Middle frontal gyrus (tissue), 1 donor: ENCODE measurements at regions not wholly inside any gene's neighbourhood (a gene's known extent, or its start where the extent isn't known, plus 50 kb on each side); places are given as distances from the start of the nearest gene placed in this dataset.
"Not testable (repeated sequence)": the region's sequence is repeated elsewhere in the genome, so short reads cannot be mapped to it uniquely, and the experiment has no call there.

ENCODE experiments used
- DNase-seq: peaks from one replicate; pipeline ENCODE4 v3.0.0-alpha.2; 2015; ENCODE audit warnings: low spot score; ENCODE audit errors: extremely low spot score

DNA sequence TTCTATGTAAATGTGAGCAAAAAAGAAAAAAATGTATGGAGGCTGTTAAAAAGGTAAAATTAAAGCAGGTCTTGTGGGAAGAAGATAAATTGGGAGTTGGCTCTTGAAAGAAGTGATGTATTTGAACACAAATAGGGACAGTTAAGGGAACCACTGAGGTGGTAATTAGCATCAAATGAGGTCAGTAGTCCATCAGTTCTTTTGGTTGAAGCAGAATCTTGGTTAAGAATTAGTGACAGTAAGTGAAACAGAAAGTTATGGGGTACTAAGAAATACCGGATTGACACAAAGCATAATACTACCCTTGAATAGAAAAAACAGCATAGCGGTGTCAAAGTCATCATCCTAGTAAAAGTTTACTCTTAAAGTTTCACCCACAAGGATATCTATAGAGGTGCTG lies 352.6 kb upstream of the VRK2 start:
- no peak for DNase-seq

DNA sequence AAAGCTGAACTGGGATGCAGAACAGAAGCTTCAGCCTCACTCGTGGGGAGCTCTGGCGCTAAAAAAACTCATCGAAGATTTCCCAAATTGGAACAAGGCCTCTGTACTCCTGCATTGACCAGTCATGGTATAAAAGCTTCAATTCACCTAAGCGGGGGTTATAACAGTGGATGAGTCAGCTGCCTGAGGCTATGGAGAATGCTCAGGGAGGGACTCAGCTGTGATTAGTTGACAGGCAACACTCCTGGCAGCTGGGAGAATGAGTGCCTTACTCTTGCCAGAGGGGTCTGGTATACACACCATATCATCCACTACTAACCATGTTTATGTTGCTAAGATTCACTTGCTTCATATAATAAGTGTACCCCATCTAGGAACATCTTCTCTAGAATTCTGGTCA lies 350.6 kb upstream of the VRK2 start:
- no peak for DNase-seq

- no peak for DNase-seq
Observed at GRCh38 chr2:57698392-57698791, 348.2 kb upstream of the VRK2 start.

DNA sequence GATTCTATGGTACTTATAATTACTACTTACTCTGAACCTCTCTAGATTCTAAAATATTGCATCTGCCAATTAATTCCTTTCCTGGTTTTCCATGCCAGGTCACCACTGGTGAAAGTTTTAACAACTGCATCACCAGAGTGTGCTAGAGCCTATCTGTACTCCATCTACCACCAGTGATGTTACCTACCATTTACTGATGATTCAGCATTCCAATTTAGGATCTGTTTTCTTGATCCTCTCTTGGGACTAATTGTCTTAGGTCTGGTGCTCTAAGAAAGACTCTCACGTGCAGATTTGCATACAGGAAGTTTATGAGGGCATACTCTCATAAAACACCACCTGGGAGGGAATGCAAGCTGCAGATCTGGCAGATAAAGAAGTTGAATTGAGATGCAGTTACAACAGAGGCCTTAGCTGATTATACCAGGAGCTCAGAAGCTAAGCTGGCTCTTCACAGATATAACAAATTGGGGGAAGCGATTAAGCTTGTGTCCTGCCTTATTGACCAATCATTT lies 347.6 kb upstream of the VRK2 start:
- no peak for DNase-seq

DNA sequence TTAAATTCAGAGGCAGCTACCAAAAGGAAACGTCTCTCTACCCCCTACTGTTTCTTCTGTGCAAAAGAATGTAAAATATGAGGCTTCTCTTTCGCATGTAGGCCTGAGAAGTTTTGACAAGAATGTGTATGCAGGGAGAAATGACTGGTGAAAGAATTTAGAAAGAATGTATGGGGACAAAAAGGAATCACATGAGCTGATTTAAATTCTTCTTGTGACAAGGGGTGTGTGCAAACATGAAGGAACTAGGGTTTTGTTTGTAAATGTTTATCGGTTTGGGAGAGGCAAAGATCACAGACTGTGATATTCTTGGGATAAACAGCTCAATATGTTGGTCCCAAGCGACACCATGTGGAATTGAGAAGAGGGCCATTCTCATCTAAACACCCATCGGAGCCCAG lies 345.2 kb upstream of the VRK2 start:
- no peak for DNase-seq

- DNase-seq, result no peak
Observed at GRCh38 chr2:57703407-57703806, 343.2 kb upstream of the VRK2 start.

GRCh38 chr2:57707794-57708193 lies 338.8 kb upstream of the VRK2 start:
- not testable (repeated sequence) for DNase-seq

GRCh38 chr2:57711991-57712390 lies 334.6 kb upstream of the VRK2 start:
- DNase-seq, result no peak

GRCh38 chr2:57720728-57721627 lies 325.6 kb upstream of the VRK2 start:
- DNase-seq, result peak; percentile 67

DNA sequence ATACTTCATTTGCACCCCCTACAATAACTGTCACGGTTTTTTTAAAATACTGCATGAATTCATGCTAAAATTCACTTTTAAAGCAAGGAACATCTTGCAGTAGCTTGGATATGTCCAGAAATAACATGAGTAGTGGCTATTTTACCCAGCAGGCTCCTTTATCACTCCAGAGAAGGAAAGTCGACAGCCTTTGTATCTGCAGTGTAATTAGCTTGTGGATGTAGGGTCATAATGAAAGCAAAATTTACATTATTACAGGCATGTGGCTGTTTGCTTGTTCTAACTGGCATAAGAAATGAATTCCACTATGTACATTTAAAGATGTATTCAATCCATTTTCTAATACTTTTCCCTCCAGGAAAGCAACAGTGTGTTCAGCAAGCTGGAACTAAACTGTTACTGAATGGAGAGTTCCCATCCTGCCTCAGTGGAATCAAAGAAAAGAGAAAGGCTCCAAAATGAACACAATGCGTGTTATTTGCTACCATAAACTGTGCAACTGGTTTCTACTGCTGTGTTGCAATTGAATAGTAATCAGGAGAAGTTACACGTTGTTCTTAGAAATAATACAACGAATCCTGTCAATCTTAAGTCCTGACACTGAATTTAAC lies 321.2 kb upstream of the VRK2 start:
- DNase-seq, result no peak

DNA sequence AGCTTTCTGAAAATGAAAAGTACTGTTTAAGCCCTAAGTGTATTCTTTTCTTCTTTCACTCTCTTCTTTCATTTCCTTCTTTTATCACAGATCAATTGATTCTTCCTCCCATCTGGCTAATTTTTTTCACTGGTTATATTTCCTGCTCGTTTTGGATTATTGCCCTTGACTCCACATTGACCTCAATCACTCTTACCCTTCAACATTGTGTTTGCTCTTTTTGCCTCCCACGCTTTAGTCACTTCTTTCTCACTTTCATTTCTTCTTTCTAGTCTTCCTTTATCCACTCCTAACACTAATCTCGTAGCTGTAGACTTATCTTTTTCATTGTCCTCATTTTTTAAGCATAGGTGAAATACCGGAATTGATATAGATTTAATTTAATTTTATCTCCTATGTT lies 320.3 kb upstream of the VRK2 start:
- no peak for DNase-seq

DNA sequence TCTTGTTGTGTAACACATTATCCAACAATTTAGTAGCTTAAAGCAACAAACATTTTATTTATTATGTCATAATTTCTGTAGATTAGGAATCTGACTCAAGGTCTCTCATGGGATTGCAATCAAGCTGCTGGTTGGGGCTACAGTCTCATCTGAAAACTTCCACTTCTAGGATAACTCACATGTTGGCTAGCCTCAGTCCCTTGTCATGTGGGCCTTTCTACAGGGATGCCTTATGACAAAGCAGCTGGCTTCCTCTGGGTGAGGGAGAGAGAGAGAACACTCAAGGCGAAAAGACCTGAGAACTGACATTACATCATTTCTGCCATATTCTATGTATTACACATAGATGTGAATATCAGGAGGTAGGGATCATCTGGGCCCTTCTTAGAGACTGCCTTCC lies 317.9 kb upstream of the VRK2 start:
- no peak for DNase-seq

- DNase-seq, result no peak
Observed at GRCh38 chr2:57733956-57734355, 312.6 kb upstream of the VRK2 start.

DNA sequence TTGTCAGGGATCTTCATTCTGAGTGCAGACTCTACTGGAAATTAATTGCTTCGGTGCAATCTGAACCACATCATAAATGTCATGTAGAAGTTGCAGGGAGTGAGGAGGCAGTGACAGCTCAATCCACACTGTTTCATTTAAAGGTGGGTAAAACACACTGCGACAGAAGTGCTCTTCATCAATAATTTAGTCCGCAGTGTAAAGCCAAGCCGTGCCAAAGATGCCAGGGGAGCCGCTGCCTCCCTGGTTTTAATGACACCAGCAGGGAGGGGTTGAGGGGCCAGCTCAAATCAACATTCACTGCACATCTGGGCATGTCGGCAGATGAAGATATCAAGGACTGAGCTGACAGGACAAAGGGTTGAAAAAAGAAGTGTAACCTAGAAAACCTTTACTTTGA lies 305.7 kb upstream of the VRK2 start:
- DNase-seq, result no peak

- no peak for DNase-seq
Observed at GRCh38 chr2:57753636-57754035, 293.0 kb upstream of the VRK2 start.

- DNase-seq, result no peak
Observed at GRCh38 chr2:57758686-57759085, 287.9 kb upstream of the VRK2 start.

DNA sequence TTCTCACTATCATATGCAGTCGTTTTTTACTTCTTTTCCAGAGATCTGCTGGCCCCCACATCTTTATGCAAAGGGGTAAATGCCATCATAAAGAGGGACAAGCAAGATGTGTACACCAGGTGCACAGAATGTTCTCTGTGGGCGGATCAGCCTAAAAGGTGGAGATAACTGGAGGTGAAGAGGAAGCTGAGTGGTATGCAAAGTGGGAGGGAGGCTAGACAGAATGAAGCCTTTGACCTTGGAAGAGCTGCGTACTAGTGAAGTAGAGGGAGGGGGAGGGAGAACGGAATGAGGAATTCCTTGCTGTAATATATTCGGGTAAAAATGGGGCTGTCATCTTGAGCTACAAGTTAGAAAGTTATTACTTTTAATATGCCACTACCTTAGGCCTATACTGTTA lies 287.5 kb upstream of the VRK2 start:
- DNase-seq, result no peak

- peak; percentile 81 for DNase-seq
Observed at GRCh38 chr2:57759822-57760300, 286.7 kb upstream of the VRK2 start.

DNA sequence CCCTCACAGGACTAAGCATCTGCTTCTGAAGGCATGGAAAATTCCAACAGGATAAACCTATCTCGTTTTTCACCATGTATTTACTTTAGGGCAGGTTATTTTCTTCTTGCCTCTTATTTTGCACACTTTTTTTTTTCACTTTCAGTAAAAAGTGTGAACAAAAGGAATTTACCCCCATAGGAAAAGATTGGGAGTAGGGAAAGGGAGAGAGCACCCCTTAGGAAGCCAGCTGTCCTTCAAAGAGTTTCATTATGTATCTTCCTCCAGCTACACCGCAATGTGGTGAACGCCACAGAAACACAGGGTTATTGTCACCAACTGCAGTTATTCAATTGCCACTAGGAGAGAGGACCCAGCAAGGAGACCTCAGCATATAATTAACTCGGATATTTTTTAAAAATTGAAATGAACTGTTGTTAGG lies 286.2 kb upstream of the VRK2 start:
- no peak for DNase-seq

GRCh38 chr2:57776916-57777315 lies 269.7 kb upstream of the VRK2 start:
- DNase-seq, result no peak

- DNase-seq, result no peak
Observed at GRCh38 chr2:57782587-57782986, 264.0 kb upstream of the VRK2 start.

DNA sequence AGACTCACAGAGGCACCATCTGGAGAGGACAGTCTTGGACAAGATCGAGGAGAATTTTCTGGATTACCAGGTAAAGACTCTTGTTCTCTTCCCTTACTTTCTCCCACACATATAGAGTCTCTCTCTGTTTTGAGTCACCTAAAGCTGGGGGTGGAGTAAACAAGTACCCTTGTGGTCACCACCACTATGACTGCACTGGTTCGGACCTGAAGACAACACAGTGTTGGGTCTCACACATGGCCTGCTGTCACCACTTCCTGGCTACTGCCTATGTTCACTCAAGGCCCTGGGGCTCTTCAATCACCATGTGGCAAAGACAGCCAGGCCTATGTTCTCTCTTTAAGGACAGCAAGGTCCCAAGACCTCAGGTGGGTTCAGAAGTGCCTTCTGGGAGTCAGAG lies 253.3 kb upstream of the VRK2 start:
- no peak for DNase-seq

- DNase-seq, result no peak
Observed at GRCh38 chr2:57796527-57796926, 250.1 kb upstream of the VRK2 start.
